Right ventricle myocardium superior (tissue), 1 donor: ENCODE measurements at regions not wholly inside any gene's neighbourhood (a gene's known extent, or its start where the extent isn't known, plus 50 kb on each side); places are given as distances from the start of the nearest gene placed in this dataset.
"Not testable (repeated sequence)": the region's sequence is repeated elsewhere in the genome, so short reads cannot be mapped to it uniquely, and the experiment has no call there.

Source experiments
- ATAC-seq: fragments of 200-7000 bp; cut with Tn5 transposase; one replicate; pipeline ENCODE4 v1.9.1; 2020; ENCODE audit warnings: mild to moderate bottlenecking; ENCODE audit not compliant: poor library complexity
- DNase-seq: peaks from one replicate; pipeline ENCODE4 v3.0.0-alpha.2; 2020
- intact Hi-C: fragments of 100-400 bp; cut with DNase I; formaldehyde crosslinking; loops from one replicate; pipeline ENCODE4 v1.11.2; 2022
- donor health status: DM: no; HTN: yes; CAD: no; lungs with severe emphysema.

DNA sequence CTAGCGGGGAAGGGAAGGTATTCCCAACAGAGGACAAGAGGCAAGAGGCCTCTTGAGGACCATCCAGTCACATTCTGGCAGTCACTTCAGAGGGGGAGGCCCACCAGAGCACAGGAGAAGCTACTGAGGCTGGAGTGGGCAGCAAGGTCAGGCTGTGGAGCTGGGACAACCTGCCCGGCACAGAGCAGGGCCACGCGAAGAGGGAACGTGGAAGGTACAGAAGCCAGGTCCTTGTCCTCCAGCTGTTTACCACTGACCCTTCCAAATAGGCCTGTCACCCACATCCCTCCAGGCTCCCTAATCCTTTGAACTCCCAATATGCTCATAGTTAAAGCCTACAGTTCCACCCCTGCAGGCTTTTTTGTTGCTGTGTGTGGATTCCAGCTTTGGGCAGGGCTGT, 76.9 kb downstream of the IGLL1 start:
- ATAC-seq (no peak), DNase-seq (no peak)
- intact Hi-C loops, result no loop called here

DNA sequence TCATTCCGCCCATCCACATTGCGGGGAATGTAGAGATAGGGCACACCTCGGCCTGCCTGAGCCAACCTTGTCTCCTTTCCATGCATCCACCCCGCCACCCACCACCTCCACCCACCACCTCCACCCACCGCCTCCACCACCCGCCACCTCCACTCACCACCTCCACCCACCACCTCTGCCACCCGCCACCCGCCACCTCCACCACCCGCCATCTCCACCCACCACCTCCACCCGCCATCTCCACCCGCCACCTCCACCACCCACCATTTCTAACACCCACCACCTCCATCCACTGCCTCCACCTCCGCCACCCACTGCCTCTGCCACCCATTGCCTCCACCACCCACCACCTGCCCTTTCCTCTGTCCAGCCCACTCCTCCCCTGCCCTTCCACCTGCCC, 78.4 kb downstream of the IGLL1 start:
- ATAC-seq (no peak), DNase-seq (no peak)
- intact Hi-C loops, result no loop called here

DNA sequence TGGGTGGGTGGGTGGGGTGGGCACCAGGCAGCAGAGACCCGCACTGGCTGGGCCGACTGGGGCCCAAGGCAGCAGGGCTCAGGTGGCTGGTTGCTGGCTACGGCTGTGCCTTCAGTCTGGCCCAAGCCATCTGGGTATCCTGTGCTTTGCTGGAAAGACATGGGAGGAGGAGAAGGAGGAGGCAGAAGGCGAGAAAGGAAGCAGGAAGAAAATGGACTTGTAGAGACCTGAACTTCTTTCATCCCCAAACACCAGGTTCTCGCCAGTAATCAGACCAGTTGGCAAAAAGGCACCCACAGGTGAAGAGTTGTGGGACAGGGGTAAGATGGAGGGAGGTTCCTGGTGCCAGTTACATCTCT, 78.8 kb downstream of the IGLL1 start:
- intact Hi-C loops, result no loop called here
- DNase-seq (no peak), ATAC-seq (no peak)

- DNase-seq (no peak), ATAC-seq (no peak)
- intact Hi-C loops, result no loop called here
Measured at GRCh38 chr22:23500508-23501260, 79.4 kb downstream of the IGLL1 start.

- ATAC-seq (no peak), DNase-seq (no peak)
- intact Hi-C loops, result no loop called here
Measured at GRCh38 chr22:23499845-23500500, 80.1 kb downstream of the IGLL1 start.

DNA sequence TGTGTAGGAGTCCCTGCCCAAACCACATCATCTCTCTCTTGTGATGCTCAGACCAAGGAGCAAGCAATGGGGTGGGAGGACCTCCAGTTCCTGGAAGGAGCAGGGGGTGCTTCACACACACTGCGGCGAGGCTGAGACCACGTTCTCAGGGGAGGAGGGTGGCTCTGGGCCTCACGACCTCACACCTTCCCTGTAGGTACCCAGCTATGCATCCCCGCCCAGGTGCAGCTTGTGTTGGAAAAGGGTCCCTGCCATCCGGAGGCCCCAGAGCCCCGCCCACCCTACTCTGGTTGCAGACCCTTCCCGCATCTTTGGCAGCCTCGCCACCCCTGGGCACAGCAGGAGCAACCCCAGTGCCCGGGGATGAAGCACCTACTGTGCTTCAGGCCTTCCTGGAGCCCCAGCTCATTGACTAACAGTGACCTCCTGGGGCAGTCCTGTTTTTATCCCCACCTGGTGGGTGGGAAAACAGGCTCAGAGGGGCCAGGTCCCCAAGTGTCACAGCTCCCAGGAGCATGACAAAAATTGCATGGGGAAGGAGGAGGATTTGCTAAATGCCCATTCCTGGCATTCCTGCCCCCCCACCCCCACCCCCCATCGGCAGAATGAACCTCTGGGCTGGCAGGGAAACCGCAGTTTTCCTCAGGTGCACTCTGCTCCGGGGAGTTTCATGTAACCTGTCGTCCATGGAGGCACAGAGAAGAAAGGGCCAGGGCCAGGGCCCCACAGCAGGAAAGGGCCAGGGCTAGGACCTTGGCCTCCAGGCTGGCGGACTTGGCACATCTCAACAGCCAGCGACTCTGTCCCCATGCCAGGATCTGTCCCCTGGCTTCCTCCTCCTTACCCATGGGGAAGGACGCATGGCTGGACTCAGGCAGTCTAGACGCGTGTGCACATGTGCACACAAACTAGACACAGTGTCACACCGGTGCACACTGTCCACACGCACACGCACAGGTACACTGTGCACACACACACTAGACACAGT, 81.0 kb downstream of the IGLL1 start:
- intact Hi-C loops, result no loop called here
- no peak for DNase-seq
- ATAC-seq, result no peak

- ATAC-seq, DNase-seq, intact Hi-C loops: not testable (repeated sequence)
Measured at GRCh38 chr22:23497889-23498288, 82.2 kb downstream of the IGLL1 start.

DNA sequence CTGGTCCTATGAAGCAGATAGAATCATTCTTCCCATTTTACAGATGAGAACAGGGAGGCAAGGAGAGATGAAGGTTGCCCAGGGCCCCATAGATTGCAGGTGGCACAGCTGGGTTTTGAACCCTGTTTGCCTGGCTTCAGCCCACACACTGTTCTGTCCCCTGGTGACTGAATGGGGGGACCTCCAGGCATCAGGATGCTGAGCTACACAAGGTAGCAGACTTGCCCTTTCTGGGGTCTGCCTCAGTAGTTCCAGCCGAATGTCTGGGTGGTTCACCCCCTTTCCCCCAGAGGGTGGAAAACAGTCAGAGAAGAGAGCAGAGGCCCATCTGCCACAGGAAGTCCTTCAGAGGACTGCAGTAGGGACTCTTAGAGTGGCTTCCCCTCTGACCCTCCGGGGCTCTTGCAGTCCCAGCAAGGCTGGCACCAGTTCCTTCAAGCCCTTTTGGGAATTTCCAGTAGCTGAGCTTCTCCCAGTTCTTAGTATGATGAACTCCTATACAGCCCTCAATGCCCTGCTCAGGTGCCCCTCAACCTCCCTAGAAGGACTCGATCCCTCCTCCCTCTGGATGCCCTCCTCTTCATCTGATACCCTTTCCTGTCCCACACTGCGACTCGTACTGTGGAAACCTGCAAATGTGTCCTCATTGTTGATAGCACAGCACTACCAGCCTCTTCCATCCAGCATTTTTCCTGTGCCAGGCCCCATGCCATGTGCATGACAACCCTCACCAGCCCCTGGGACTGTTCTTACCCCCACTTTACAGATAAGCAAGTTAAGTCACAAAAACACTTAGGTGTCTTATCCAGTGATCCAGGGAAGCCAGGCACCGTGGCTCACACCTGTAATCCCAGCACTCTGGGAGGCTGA, 82.8 kb downstream of the IGLL1 start:
- no peak for DNase-seq
- intact Hi-C loops, result no loop called here
- no peak for ATAC-seq

DNA sequence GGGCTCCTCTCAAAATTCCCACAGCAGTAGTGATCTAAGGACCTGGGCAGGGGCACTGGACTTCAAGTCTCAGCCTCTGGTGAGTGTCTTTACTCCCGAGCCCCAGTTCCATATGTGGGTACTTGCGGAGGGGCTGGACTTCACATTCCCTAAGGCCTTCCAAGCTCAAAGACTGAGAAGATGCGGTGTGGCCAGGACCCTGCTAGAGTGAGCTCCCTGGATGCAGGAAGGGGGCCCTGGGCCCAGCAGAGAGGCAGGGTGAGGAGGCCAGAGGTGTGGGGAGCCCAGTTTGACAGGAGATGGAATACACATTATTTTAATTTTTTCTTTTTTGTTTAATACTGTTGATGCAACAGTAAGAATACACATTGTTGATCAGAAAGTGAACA, 83.7 kb downstream of the IGLL1 start:
- DNase-seq (no peak), ATAC-seq (no peak)
- intact Hi-C loops, result no loop called here

DNA sequence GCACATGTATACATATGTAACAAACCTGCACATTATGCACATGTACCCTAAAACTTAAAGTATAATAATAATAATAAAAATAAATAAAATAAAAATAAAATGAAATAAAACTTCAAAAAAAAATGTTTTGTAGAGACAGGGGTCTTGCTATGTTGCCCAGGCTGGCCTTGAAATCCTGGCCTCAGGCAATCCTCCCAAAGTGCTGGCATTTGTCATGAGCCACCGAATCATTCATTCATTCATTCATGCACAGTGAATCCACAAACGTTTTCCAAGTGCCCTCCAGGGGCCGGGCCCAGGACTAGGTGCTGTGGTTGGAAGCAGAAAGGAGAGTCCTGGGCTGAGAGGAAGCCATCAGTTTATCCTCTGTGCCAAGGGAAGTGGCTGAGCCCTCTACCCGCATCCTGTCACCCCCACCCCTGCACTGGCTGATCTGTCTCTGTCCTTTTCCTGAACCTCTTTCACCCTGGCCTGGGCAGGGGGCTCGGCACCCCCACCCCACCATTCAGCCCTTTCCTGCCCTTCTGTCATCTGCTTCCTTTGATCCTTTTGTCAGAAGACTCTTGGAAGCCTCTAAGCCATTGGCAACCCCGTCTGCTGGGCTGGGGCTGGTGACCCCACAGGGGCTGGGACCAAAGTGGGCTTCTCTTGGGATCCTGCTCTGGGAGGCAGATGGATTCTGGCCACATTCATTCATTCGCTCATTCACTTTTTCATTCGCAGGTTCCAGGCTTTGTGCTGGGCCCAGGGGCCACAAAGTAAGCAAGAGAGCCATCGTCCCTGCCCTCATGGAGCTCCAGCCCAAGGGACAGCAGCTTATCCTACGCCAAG, 84.3 kb downstream of the IGLL1 start:
- no peak for ATAC-seq
- no peak for DNase-seq
- intact Hi-C loops, result no loop called here

GRCh38 chr22:23494930-23495266, 85.2 kb downstream of the IGLL1 start:
- intact Hi-C loops, result no loop called here
- ATAC-seq, result no peak
- DNase-seq, result no peak

- peak; percentile 52 for ATAC-seq
- intact Hi-C loops, result no loop called here
- DNase-seq, result no peak
Measured at GRCh38 chr22:23485490-23485889, 94.6 kb downstream of the IGLL1 start.

- no peak for DNase-seq
- intact Hi-C loops, result no loop called here
- no peak for ATAC-seq
Measured at GRCh38 chr22:23484651-23485050, 95.4 kb downstream of the IGLL1 start.

- ATAC-seq, result no peak
- no peak for DNase-seq
- intact Hi-C loops, result no loop called here
Measured at GRCh38 chr22:23481369-23481768, 98.7 kb downstream of the IGLL1 start.

- intact Hi-C loops, result no loop called here
- ATAC-seq (no peak), DNase-seq (no peak)
Measured at GRCh38 chr22:23478175-23478574, 101.9 kb downstream of the IGLL1 start.

- ATAC-seq, intact Hi-C loops, DNase-seq: not testable (repeated sequence)
Measured at GRCh38 chr22:23474531-23474930, 105.6 kb downstream of the IGLL1 start.

DNA sequence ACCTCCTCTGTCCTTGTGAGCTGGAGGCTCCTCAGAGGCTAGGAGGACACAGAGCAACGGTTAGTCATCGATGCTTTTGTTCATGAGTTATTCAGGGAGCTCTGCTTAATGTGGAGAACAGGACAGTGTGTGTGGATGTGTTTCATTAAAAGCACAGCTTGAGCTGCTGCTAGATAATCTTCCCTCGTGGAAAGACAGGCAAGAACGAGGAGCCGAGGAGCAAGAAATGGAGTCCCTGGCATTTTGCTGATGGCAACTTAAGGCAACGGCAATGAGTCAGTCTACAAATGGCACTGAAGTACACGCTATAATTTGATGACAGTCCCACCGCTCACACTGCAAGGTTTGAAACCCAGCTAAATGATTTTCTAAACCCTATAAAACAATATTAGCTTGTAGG, 106.2 kb downstream of the IGLL1 start:
- intact Hi-C loops, result no loop called here
- DNase-seq, result no peak
- ATAC-seq, result no peak

DNA sequence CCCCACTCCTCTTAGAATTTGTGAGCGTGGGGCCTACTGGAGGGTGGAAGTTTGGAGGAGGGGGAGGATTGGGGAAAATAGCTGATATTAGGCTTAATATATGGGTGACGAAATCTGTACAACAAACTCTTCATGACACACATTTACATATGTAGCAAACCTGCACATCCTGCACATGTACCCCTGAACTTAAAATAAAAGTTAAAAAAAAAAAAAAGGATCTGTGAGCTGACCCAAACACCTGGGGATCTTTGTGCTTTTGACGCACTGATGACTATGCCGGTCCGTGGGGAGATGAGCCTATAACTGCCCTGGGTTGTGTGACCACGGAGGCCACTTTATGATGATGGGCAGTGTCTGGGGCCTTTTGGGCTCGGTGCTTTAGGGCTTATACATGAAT, 107.7 kb downstream of the IGLL1 start:
- intact Hi-C loops, ATAC-seq, DNase-seq: not testable (repeated sequence)
